GM19372 (cell line): ENCODE measurements at regions not wholly inside any gene's neighbourhood (a gene's known extent, or its start where the extent isn't known, plus 50 kb on each side); places are given as distances from the start of the nearest gene placed in this dataset.

Experiments
- ATAC-seq: cut with Tn5 transposase; IDR thresholded peaks from one replicate; pipeline ENCODE4 v1.9.1; 2021; ENCODE audit warnings: mild to moderate bottlenecking, low read depth, moderate library complexity; ENCODE audit not compliant: unreplicated experiment

- no peak for ATAC-seq
Measured at GRCh38 chr2:173625315-173625714, 270.6 kb downstream of the CDCA7 start.

GRCh38 chr2:173629076-173629475 lies 274.4 kb downstream of the CDCA7 start:
- ATAC-seq: no peak

- ATAC-seq: no peak
Measured at GRCh38 chr2:173630425-173631126, 275.9 kb downstream of the CDCA7 start.

GRCh38 chr2:173631127-173631460 lies 276.4 kb downstream of the CDCA7 start:
- no peak for ATAC-seq

GRCh38 chr2:173644146-173644545 lies 289.5 kb downstream of the CDCA7 start:
- no peak for ATAC-seq

GRCh38 chr2:173647681-173648311 lies 293.1 kb downstream of the CDCA7 start:
- no peak for ATAC-seq

- ATAC-seq: no peak
Measured at GRCh38 chr2:173648816-173649215, 294.1 kb downstream of the CDCA7 start.

- no peak for ATAC-seq
Measured at GRCh38 chr2:173649527-173650219, 295.0 kb downstream of the CDCA7 start.

- ATAC-seq: no peak
Measured at GRCh38 chr2:173651891-173652290, 297.2 kb downstream of the CDCA7 start.

- ATAC-seq: no peak
Measured at GRCh38 chr2:173652311-173652710, 297.6 kb downstream of the CDCA7 start.

- ATAC-seq: no peak
Measured at GRCh38 chr2:173652767-173653431, 298.2 kb downstream of the CDCA7 start.

GRCh38 chr2:173653432-173653805 lies 298.7 kb downstream of the CDCA7 start:
- ATAC-seq: no peak

GRCh38 chr2:173654161-173654895 lies 299.7 kb downstream of the CDCA7 start:
- ATAC-seq: no peak

- ATAC-seq: no peak
Measured at GRCh38 chr2:173654896-173655265, 300.2 kb downstream of the CDCA7 start.

GRCh38 chr2:173656086-173656485 lies 301.4 kb downstream of the CDCA7 start:
- ATAC-seq: no peak

GRCh38 chr2:173657996-173658717 lies 303.5 kb downstream of the CDCA7 start:
- ATAC-seq: no peak

GRCh38 chr2:173658946-173659371 lies 304.3 kb downstream of the CDCA7 start:
- ATAC-seq: no peak

GRCh38 chr2:173659509-173659908 lies 304.8 kb downstream of the CDCA7 start:
- no peak for ATAC-seq

GRCh38 chr2:173661586-173661985 lies 303.6 kb downstream of the SP3 start:
- no peak for ATAC-seq

GRCh38 chr2:173663353-173663752 lies 301.8 kb downstream of the SP3 start:
- no peak for ATAC-seq
